Peyer's patch (tissue), 4 donors: ENCODE measurements at regions not wholly inside any gene's neighbourhood (a gene's known extent, or its start where the extent isn't known, plus 50 kb on each side); places are given as distances from the start of the nearest gene placed in this dataset.

ENCODE experiments used
- CTCF ChIP-seq, 6 experiments: fragments of 450-650 bp in 4 of 6; fragments of 200-600 bp in 2 of 6; sonication (generic) in 1 of 6; IDR thresholded peaks; one replicate each; pipeline ENCODE4 v1.5.1; 2017 to 2019; ENCODE audit warnings: antibody characterized with exemption in 6 of 6, mild to moderate bottlenecking in 3 of 6, moderate library complexity in 1 of 6
- POLR2A ChIP-seq, 2 donors: fragments of 450-650 bp; IDR thresholded peaks; one replicate each; pipeline ENCODE4 v1.5.1; 2017; ENCODE audit warnings: antibody characterized with exemption in 2 of 2, mild to moderate bottlenecking in 2 of 2, moderate library complexity in 2 of 2

GRCh38 chr4:53924333-53925049, 139.9 kb downstream of the CHIC2 start:
- TF ChIP-seq CTCF (IDR thresholded peaks at IDR 0.05) (no peak), POLR2A (IDR thresholded peaks at IDR 0.05) (no peak)
